ENCODE measurements at regions not wholly inside any gene's neighbourhood (a gene's known extent, or its start where the extent isn't known, plus 50 kb on each side); places are given as distances from the start of the nearest gene placed in this dataset.
"Not testable (repeated sequence)": the region's sequence is repeated elsewhere in the genome, so short reads cannot be mapped to it uniquely, and the experiment has no call there.

DNA sequence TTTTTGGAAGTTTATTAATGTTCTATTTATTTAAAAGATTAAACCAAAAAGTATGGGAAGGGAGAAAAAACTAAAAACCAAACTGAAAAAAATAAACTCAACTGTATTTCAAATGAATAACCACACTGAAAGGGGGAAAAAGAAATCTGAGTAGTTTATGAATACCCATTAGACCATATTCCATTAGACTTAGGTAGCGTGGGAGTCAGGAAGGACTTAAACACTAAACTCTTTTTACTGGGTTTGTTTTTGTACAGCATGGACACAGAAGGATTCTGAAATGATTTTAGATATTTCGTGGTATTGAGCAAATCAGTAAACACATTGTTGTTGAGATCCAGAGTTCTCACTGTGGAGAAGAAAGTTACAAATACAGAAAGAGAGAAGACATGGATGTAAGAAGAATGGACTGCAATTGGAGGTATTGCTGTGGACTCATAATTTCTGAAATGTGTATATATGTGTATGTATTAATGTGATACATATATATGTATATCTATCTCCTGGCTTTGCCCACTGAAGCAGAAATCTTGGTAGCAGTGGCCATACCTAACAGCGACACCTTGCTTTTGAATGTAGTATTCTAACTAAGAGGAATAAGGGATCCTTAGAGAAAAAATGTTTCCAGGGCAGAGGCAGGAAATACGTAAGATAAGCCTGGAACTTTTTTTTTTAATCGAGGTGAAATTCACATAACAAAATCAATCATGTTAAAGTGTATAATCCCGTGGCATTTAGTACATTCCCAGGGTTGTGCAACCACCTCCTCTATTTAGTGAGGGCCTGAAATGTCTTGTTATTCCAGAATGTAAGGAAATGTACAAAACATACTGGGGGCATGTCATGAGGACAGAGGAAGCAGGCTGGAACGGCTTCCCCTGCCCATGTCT lies 228.8 kb downstream of the SMARCA2 start:
- DNase-seq (ENCODE audit: low read depth in 3 of 3, low spot score in 2 of 3): no peak

DNA sequence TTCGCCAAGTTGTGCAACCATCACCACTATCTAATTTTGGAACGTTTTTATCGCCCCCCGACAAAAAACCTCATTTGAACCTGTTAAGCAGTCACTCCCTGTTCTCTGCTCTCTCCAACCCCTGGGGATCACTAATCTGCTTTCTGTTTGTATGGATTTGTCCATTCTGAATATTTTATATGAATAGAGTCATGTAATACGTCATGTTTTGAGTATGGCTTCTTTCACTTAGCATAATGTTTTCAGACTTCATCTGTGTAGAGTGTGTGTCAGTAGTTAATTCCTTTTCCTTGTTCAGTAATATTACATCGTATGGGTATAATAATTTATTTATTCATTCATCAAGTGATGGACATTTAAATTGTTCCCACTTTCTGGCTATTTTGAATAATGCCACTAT lies 232.2 kb downstream of the SMARCA2 start:
- no peak for DNase-seq (ENCODE audit: low read depth in 3 of 3, low spot score in 2 of 3)

DNA sequence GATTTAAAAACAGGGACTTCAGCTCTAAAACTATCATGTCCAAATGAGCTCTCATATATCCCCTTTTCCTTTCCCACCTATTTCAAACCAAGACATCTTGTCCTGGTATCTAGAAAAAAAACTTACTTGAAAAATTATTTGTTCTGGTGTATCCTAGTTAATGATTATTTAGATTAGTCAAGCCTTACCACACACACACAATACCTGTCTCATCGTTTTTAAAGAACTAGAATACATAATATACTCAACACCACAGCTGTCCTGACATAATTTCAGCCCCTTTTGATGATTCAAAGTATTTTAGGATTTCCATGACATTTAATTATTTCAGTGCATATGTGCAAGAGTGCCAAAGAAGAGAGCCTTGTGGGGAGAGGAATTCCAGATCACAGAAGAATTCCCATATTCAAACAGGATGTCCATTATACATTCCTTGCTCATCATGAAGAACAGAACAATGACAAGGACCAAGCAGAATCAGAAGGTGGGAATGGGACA lies 233.7 kb downstream of the SMARCA2 start:
- no peak for DNase-seq (ENCODE audit: low read depth in 3 of 3, low spot score in 2 of 3)

DNA sequence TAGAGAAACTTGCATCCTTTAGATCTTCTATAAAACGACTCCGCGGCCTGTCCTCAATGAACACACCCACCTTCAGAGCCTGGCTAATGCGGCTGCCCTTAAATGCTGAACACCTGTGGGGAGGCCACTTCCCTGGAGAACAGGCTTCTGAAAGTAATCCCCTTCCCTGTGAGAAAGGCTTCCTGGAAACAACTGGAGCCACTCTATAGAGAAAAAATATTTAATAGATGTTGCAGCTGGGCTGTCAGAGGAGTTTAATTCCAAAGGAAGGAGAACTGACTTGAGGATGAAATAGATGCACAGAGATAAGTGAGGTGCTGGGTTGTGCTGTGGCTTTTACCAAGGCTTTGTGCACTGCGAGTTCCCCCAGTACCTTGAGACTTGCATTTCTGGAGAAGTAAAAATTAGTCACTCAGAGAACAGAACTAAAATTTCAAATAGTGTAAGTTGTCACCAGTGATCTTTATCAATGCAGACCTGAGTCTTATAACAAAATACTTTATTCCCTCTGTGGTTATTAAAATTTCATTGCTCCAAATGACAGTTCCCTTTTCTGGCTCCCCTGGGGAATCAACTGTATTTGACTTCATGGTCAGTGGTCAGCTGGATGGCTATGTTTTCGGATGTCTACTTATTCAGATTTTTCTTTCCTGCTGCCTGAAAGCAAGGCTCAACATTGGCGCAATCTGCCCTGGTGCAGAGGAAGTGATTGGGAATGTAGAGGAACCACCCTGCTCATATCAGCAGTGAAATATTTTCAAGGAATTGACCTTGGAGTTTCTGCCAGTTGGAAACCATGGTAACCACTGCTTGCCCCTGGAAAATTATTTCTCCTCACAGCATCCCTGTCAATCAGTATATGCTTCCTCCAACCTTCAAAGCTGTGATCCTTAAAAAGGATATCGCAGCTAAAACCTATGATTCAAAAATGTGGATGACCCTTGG lies 238.8 kb downstream of the SMARCA2 start:
- no peak for DNase-seq (ENCODE audit: low read depth in 3 of 3, low spot score in 2 of 3)

DNA sequence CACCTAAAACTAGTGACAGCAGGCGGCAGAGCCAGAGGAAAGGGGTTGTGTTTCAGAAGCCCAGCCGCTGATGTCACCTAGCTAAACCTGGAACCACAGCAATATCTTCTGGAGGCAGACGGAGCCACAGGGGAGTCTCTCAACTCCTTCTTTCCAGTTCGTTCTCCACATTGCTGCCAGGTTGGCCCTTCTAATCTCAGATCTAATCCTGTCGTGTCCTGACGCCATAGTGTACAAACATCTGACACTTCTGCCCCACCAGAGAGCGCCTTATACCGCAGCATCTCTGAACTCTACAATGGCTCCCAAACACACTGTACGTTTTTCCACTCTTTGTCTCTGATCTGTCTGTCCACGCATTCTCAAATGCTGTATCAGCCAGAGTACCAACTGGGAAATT lies 240.0 kb downstream of the SMARCA2 start:
- DNase-seq (ENCODE audit: low read depth in 3 of 3, low spot score in 2 of 3): no peak

DNA sequence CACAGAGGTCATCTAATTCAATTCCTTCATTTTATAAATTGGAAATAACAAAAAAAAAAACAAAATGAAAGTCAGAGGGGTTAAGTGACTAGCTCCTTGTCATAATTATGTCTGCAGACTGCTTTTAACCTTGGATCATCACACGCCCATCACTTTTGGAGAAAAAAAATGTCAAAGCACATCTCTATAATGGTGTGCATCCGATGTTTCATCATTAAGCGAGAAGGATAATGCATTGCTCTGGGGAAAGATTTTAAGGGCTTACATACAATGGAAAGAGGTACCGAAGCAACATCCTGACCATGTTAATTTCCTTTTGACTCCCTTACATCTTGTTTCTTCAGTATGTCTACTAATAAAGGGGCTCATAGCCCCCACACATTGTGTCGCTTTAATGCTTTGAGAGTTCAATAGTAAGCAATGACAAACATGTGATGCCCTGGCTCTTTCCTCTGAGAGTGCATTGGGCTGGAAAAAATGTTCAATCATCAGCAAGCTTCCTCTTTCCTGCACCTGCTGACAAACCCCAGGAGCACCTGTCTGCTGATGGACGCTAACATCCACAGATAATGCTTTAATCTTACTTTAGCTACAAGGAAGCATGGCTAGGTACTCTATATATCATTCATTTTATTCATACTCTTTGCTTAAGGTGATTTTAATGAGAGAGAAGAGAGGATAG lies 242.2 kb downstream of the SMARCA2 start:
- DNase-seq (ENCODE audit: low read depth in 3 of 3, low spot score in 2 of 3): no peak

DNA sequence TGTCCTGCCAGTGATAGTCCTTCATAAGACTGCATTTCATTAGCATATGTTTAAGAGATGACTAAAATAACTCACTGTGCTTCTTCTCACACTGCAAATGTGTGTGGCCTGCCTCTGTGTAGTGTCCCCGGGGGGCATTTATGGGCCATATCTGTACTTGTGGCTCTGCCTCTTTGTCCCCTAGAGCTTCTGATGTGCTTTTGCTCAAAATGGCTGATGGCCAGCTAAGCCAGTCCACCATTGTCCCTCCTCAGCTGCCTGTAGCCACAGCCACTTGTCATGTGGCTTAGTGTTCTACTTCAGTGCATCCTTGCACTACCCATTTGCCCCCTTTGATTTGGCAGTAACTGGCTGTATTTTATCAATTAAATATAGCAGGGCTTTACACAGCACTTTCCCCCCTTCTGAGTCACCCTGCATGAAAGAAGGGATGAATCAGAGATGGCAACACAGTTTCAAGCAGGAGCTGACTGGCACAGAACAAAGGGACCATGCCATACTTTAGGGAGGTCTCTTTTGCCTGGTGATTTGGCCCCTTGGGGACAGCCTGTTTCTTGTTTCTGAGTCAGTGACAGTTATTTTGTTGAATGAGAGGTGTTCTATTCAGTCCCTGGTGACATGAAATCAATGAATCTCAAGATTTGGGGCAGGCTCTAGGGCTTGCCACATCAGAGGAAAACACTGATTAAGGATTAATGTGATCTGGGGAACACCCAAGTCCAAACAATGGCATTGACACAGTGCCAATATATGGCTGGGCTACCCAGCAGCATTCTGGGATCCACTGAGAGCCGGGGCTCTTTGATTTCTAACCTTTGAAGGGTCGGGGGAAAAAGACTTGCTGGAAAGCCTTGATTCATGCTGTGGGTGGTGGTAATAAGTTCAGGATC lies 245.5 kb downstream of the SMARCA2 start:
- DNase-seq (ENCODE audit: low read depth in 3 of 3, low spot score in 2 of 3): no peak

DNA sequence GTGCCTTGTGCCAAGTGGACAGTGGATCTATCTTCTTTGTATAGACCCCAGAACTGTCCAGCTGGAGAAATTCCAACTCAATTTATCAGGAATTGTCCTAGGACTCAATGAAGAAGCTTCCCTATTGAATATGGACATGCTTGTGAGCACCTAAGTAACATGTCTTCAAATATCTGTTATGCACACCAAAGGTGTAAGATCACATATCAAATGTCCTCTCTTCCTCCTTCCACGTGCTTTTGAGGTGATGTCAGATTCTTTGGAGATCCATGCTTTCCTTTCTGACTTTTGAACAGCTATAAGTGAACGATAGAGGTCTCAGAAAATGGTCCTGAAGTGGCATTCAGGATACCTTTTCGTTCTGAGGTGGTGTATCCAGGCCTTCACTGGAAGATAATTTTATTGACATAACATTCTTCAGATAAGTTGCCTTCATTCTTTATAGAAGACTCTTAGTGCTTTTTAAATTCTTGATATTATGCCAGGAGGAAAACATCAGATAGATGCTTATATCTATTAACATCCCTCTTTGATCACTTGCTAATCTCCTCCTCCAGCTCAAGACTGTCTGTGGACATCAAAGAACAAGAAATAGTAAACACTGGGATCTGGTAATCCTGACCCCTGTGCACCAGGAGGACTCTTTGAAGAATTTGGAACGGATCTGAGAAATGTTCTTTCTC lies 246.4 kb downstream of the SMARCA2 start:
- DNase-seq (ENCODE audit: low read depth in 3 of 3, low spot score in 2 of 3): no peak

DNA sequence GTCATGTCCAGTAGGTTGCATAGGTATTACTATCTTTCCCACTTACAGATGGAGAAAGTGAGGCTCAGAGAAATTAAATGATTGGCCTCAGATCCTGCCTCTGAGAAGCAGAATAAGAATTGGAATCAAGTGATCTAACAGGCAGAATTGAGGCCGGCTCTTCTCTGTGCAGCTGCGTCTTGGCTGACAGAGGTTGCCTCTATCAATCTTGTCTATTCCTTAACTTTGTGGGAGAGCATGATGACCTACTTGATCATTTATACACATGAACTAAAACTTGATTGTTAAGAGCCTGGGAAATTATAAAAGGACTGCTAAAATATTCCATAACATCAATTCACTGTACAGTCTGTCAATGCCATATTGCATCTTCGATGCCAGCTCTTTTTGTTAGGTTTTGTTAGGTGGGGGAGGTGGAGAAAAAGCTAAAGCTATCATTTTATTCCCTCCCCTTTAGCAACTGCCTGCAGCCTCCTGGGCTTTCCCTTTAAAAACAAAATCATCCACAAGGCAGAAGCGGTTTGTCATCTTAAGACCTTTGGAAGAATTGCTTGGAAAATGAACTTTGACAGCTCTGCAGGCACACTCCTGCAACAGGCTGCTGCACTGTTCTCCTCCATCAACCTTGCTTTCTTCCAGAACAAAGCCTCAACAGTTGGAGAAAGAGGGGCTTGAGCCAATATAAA lies 247.4 kb downstream of the SMARCA2 start:
- no peak for DNase-seq (ENCODE audit: low read depth in 3 of 3, low spot score in 2 of 3)

DNA sequence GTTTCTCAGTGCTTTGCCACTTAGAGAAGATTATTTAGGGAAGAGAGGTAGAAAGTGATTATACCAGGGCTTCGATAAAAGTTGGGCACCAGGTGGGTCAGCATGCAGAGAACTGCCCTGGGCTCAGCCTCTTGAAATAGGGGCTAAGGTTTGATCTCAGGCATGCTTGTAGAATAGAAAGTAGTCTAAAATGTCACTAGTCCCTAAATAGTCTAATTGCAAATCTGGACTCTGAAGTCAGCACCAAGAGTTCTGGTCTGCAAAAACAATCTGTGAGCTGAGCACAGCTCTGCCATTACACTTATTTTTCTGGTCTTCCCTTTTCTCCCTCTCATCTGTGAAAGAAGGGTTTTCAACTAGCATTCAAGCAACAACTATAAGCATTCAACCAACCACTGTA lies 248.0 kb downstream of the SMARCA2 start:
- no peak for DNase-seq (ENCODE audit: low read depth in 3 of 3, low spot score in 2 of 3)

DNA sequence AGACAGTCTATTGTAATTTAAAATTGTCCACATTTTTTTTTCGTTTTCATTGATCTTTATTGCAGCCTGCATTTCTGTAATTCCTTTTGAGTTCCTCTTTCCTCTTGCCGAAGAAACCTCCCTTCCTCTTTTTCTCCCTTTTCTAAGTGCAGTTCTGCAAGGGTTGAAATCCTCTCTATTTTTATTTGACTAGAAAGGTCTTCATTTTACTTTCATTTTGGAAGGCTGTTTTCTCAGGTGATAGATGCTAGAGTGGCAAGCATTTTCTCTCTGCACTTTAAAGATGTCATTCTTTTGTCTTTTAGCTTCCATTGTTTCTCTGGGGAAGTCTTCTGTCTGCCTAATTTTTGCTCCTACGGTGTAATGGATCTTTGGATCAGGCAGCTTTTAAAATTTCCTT lies 248.5 kb downstream of the SMARCA2 start:
- no peak for DNase-seq (ENCODE audit: low read depth in 3 of 3, low spot score in 2 of 3)

DNA sequence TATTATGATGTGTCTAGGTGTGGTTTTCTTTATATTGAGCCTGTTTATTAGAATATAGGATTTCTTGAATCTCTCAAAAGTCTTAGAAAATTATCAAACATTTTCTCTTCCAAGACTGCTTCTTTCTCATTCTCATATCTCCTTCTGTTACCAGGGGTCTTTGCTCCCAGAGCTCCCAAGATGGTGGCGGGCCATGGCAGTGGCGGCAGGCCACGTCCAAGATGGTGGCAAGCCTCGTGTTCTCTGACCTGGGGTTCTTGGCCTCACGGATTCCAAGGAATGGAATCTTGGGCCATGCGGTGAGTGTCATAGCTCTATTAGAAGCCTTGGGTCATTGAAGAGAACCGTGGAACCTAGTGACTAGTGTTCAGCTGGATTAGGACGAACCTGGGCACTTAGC lies 248.9 kb downstream of the SMARCA2 start:
- no peak for DNase-seq (ENCODE audit: low read depth in 3 of 3, low spot score in 2 of 3)

DNA sequence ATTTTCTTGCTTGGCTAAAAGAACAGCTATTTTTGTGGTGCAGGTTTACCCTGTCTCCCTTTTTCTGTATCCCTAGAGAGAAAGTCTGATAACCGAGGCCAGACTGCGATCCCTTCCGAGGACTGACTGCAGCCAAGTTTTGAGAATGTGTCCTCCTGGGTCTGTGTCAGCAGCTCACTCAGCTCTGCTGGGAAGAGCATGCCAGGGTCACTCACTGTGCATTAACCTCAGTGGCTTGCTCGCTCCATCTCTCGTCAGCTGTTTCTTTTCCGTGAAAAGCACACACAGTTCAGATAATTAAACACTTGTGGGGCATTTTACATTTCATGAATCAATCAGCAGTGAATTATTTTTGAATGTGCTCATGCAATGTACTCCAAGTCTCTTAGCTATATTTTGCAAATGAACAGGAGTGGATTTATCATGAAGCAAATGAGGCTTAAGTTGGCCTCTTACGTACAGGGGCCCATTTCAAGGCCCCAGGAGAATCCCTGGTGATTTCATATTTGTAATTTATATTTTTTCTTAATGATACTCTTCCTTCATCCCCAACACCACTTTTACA lies 252.1 kb downstream of the SMARCA2 start:
- no peak for DNase-seq (ENCODE audit: low read depth in 3 of 3, low spot score in 2 of 3)

DNA sequence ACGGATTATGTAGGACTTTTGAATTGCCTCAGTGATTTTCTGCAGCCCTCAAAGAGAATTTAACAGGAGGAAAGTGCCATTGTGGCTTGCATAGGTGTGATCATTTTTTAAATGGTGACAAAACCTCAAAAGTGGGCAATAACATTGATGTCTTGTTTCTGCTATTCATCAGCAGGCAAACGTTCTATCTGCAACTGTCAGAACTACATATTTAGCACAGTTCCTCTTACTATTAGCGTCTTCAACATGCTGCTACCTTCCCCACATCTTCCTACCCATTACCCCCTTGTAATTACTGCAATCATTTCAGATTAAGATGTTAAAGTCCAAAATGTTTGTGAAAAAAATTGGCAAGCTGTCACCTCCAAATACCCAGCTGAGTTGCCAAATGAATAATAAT lies 254.6 kb downstream of the SMARCA2 start:
- DNase-seq (ENCODE audit: low read depth in 3 of 3, low spot score in 2 of 3): no peak

DNA sequence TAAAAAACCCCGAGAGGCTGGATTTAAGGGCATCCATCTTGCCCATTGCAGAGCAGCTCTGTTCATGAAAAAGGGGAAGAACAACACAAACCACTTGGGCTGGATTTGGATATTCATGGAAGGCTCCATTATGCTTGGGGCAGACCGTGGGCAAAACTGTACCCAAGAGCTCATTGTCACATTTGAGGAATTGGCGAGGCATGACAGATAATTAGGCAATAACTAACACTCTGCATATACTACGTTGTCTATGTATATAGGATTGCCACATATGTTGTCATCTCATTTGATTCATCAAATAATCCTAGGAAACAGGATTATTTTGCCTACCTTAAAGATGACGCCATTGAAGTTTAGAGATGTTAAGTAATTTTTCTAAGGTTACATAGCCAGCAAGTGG lies 255.4 kb downstream of the SMARCA2 start:
- DNase-seq (ENCODE audit: low read depth in 3 of 3, low spot score in 2 of 3): no peak

DNA sequence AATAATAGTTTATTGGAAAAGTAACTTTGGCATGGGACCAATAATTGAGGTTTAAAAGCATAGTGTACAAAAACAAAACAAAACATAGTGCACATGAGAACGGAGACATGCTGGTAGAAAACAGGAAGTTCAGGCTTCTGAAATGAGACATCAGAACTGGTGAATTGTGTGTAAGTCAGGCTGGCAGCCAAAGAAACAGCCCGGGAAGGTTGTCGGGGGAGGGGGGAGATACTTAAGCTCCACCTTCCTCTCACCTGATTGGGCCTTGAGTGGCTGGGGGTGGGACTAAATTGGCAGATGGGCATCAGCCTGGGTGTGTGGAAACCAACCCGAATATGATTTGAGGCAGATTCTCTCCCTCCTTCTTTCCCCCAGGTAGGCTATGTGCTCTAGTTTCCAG lies 256.3 kb downstream of the SMARCA2 start:
- DNase-seq (ENCODE audit: low read depth in 3 of 3, low spot score in 2 of 3): no peak

DNA sequence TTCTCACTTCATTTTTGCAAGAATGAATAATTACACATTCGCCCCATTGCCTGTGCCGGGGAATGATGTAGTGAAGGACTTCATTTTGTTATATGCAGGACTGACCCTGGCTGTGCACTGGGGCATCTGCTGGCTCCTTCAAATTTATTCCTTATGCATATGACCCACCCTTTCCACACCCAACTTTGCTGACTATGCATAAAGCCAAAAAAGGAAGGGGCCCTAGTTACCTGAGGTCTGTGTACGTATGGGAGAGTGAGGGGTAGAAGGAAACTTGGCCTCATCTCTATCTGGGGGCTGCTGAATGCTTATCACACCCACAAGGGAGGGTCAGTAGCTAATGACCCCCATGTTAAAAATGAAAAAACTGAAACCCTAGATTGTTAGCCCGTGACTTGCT lies 259.6 kb downstream of the SMARCA2 start:
- DNase-seq (ENCODE audit: low read depth in 3 of 3, low spot score in 2 of 3): no peak

DNA sequence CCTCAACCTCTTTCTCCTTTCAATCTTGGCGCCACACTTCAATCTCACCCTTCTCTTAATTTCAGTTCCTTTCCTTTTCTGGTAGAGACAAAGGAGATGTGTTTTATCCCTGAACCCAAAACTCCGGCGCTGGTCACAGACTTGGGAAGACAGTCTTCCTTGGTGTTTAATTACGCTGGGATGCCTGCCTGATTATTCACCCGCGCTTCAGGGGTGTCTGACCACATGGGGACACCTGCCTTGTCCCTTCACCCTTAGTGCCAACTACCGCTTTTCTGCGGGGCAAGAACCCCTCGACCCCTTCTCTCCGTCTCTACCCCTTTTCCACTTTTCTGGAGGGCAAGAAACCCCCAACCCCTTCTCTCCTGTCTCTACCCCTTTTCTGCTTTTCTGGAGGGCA lies 261.1 kb downstream of the SMARCA2 start:
- DNase-seq (ENCODE audit: low read depth in 3 of 3, low spot score in 2 of 3): no peak

DNA sequence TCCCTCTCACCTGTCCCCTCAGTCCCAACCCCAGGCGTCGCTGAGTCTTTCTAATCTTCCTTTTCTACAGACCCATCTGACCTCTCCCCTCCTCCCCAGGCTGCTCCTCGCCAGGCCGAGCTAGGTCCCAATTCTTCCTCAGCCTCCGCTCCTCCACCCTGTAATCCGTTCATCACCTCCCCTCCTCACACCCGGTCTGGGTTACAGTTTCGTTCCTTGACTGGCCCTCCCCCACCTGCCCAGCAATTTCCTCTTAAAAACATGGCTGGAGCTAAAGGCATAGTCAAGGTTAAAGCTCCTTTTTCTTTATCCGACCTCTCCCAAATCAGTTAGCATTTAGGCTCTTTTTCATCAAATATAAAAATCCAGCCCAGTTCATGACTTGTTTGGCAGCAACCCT lies 262.0 kb downstream of the SMARCA2 start:
- not testable (repeated sequence) for DNase-seq (ENCODE audit: low read depth in 3 of 3, low spot score in 2 of 3)

Measured in right renal cortex interstitium (tissue), 3 donors.